HCT116 (cell line): ENCODE measurements at regions not wholly inside any gene's neighbourhood (a gene's known extent, or its start where the extent isn't known, plus 50 kb on each side); places are given as distances from the start of the nearest gene placed in this dataset.

Experiments
- ATAC-seq: fragments of 200-7000 bp; cut with Tn5 transposase; 2 replicates; pipeline ENCODE4 v1.9.1; 2020; ENCODE audit warnings: mild to moderate bottlenecking, moderate library complexity
- BruUV-seq: library from RNA; stranded (reverse); fragments of 400-500 nt; replicated peaks from 2 replicates; lab custom pipeline; 2021; lab: Mats Ljungman, UMichigan
- CTCF ChIA-PET: fragments of 300-600 bp; sonication (Branson Sonifier 250); formaldehyde crosslinking; loops from one replicate; lab custom pipeline; 2021; ENCODE audit warnings: antibody characterized with exemption; lab: Charles Lee
- POLR2A ChIA-PET: fragments of 300-600, 350-600 bp; sonication (Branson Sonifier 250); formaldehyde crosslinking; loops from one replicate; lab custom pipeline; 2021; ENCODE audit warnings: antibody characterized with exemption; lab: Charles Lee
- RAD21 ChIA-PET, 2 experiments: fragments of 300-600 bp; sonication (Branson Sonifier 250); formaldehyde crosslinking; loops; one replicate each; lab custom pipeline; 2023; ENCODE audit warnings: low total read pairs in 2 of 2; ENCODE audit not compliant: uncharacterized antibody in 2 of 2, unreplicated experiment in 2 of 2, low non-redundant PET in 1 of 2; lab: Charles Lee
- DNase-seq: peaks from one replicate; pipeline ENCODE4 v3.0.0-alpha.2; 2010; ENCODE audit warnings: low read depth, low spot score
- H2AFZ ChIP-seq: fragments of 200-600 bp; shearing (Covaris generic), sonication (generic); 2 replicates; pipeline ENCODE4 v1.6.1; 2017; ENCODE audit warnings: low read depth, mixed run types, mixed read lengths, antibody characterized with exemption, low read length; ENCODE audit not compliant: poor library complexity, severe bottlenecking
- H3K27ac ChIP-seq: 2 replicates; pipeline ENCODE4 v1.5.1; 2012; ENCODE audit warnings: low read depth, low read length
- H3K27me3 ChIP-seq: fragments of 200-600 bp; sonication (generic); 2 replicates; pipeline ENCODE4 v1.6.1; 2016; ENCODE audit warnings: mixed run types, low read length, mixed read lengths; ENCODE audit not compliant: insufficient read depth
- H3K36me3 ChIP-seq, 2 experiments: fragments of 200-500 bp in 1 of 2; fragments of 200-600 bp in 1 of 2; sonication (Bioruptor generic) in 1 of 2; sonication (generic) in 1 of 2; 2 replicates each; pipeline versions ENCODE4 v1.5.1 to v1.6.1; 2014 to 2016; ENCODE audit warnings: low read length in 2 of 2, inconsistent platforms in 1 of 2, mixed read lengths in 1 of 2, mixed run types in 1 of 2; ENCODE audit not compliant: insufficient read depth in 2 of 2, control insufficient read depth in 1 of 2
- H3K4me1 ChIP-seq, 2 experiments: fragments of 200-600 bp in 1 of 2; sonication (generic) in 1 of 2; 2 replicates each; pipeline versions ENCODE4 v1.5.1 to v1.6.1; 2012 to 2017; ENCODE audit warnings: low read length in 2 of 2, inconsistent platforms in 1 of 2, mild to moderate bottlenecking in 1 of 2, mixed read lengths in 1 of 2, mixed run types in 1 of 2, moderate library complexity in 1 of 2; ENCODE audit not compliant: insufficient read depth in 2 of 2, control insufficient read depth in 1 of 2
- H3K4me2 ChIP-seq: fragments of 200-600 bp; sonication (generic); 2 replicates; pipeline ENCODE4 v1.6.1; 2017; ENCODE audit warnings: mixed run types, low read length, mixed read lengths
- H3K4me3 ChIP-seq, 2 experiments: fragments of 200-600 bp in 1 of 2; sonication (generic) in 1 of 2; replicated peaks in 1 of 2; 2 replicates each; pipeline ENCODE4 v1.5.1; 2011 to 2016; ENCODE audit warnings: low read length in 2 of 2, control low read depth in 1 of 2, low read depth in 1 of 2, mild to moderate bottlenecking in 1 of 2, mixed read lengths in 1 of 2, mixed run types in 1 of 2
- H3K79me2 ChIP-seq: fragments of 200-600 bp; sonication (generic); 2 replicates; pipeline ENCODE4 v1.6.1; 2017; ENCODE audit warnings: mild to moderate bottlenecking, mixed run types, low read length, moderate library complexity, mixed read lengths; ENCODE audit not compliant: insufficient read depth
- H3K9ac ChIP-seq: fragments of 200-600 bp; sonication (generic); 2 replicates; pipeline ENCODE4 v1.6.1; 2016; ENCODE audit warnings: low read length, mixed read lengths
- H3K9me2 ChIP-seq: fragments of 200-600 bp; sonication (generic), shearing (Covaris generic); 2 replicates; pipeline ENCODE4 v1.6.1; 2017; ENCODE audit warnings: mixed run types, mild to moderate bottlenecking, moderate library complexity; ENCODE audit not compliant: insufficient read depth
- H3K9me3 ChIP-seq, 2 experiments: fragments of 200-500 bp in 1 of 2; fragments of 200-600 bp in 1 of 2; sonication (Bioruptor generic) in 1 of 2; sonication (generic) in 1 of 2; 2 replicates each; pipeline ENCODE4 v1.6.1; 2014 to 2017; ENCODE audit warnings: low read length in 2 of 2, mixed read lengths in 2 of 2, inconsistent platforms in 1 of 2, low read depth in 1 of 2, mild to moderate bottlenecking in 1 of 2, mixed run types in 1 of 2, moderate library complexity in 1 of 2; ENCODE audit not compliant: control insufficient read depth in 1 of 2, insufficient read depth in 1 of 2
- H4K20me1 ChIP-seq: fragments of 200-600 bp; sonication (generic), shearing (Covaris generic); 2 replicates; pipeline ENCODE4 v1.6.1; 2017; ENCODE audit warnings: mixed run types, mild to moderate bottlenecking, moderate library complexity; ENCODE audit not compliant: insufficient read depth
- CBX3 ChIP-seq: IDR thresholded peaks from 2 replicates; pipeline ENCODE4 v1.6.1; 2012; ENCODE audit warnings: low read depth
- CEBPB ChIP-seq: IDR thresholded peaks from 2 replicates; pipeline ENCODE4 v1.6.1; 2012; ENCODE audit warnings: low read depth
- CTCF ChIP-seq, 3 experiments: fragments of 200-600 bp in 1 of 3; sonication (generic) in 1 of 3; IDR thresholded peaks in 2 of 3; conservative IDR thresholded peaks in 1 of 3; 2 replicates each; pipeline ENCODE4 v1.5.1; 2012 to 2017; ENCODE audit warnings: low read depth in 2 of 3, low read length in 2 of 3, antibody characterized with exemption in 1 of 3, borderline replicate concordance in 1 of 3, control low read depth in 1 of 3, mild to moderate bottlenecking in 1 of 3, mixed read lengths in 1 of 3, mixed run types in 1 of 3, moderate library complexity in 1 of 3; ENCODE audit not compliant: insufficient read depth in 1 of 3
- EGR1 ChIP-seq: IDR thresholded peaks from 2 replicates; pipeline ENCODE4 v1.6.1; 2012; ENCODE audit warnings: low read depth
- ELF1 ChIP-seq: IDR thresholded peaks from 2 replicates; pipeline ENCODE4 v1.6.1; 2012; ENCODE audit warnings: low read depth, borderline replicate concordance
- EZH2 ChIP-seq: fragments of 200-600 bp; sonication (generic); IDR thresholded peaks from 2 replicates; pipeline ENCODE4 v1.6.1; 2017; ENCODE audit warnings: antibody characterized with exemption, mixed run types
- JUND ChIP-seq: IDR thresholded peaks from 2 replicates; pipeline ENCODE4 v1.6.1; 2012
- MAX ChIP-seq: IDR thresholded peaks from 2 replicates; pipeline ENCODE4 v1.6.1; 2012
- POLR2AphosphoS5 ChIP-seq: IDR thresholded peaks from 2 replicates; pipeline ENCODE4 v1.6.1; 2011; ENCODE audit warnings: mild to moderate bottlenecking, low read depth, low read length, moderate library complexity
- RAD21 ChIP-seq: IDR thresholded peaks from 2 replicates; pipeline ENCODE4 v1.6.1; 2012; ENCODE audit warnings: low read depth, mild to moderate bottlenecking
- SIN3A ChIP-seq: IDR thresholded peaks from 2 replicates; pipeline ENCODE4 v1.6.1; 2012; ENCODE audit warnings: low read depth
- SP1 ChIP-seq: IDR thresholded peaks from 2 replicates; pipeline ENCODE4 v1.6.1; 2012; ENCODE audit warnings: low read depth
- SRF ChIP-seq: IDR thresholded peaks from 2 replicates; pipeline ENCODE4 v1.6.1; 2012; ENCODE audit warnings: low read depth
- YY1 ChIP-seq: IDR thresholded peaks from 2 replicates; pipeline ENCODE4 v1.6.1; 2011; ENCODE audit warnings: low read length, low read depth, moderate library complexity, mild to moderate bottlenecking; ENCODE audit not compliant: insufficient replicate concordance; ENCODE audit errors: extremely low read depth
- intact Hi-C: fragments of 100-400 bp; cut with micrococcal nuclease; formaldehyde crosslinking; loops from 2 replicates; pipeline ENCODE4 v1.10.0; 2022
- TF ChIP-seq, protein P1 (sequence below): IDR thresholded peaks from 2 replicates; pipeline ENCODE4 v1.6.1; 2012
- TF ChIP-seq, protein P2 (sequence below): IDR thresholded peaks from 2 replicates; pipeline ENCODE4 v1.6.1; 2012; ENCODE audit warnings: low read depth
- TF ChIP-seq, protein P3 (sequence below): IDR thresholded peaks from 2 replicates; pipeline ENCODE4 v1.6.1; 2011; ENCODE audit warnings: mild to moderate bottlenecking, low read length, moderate library complexity; ENCODE audit not compliant: insufficient replicate concordance; ENCODE audit errors: extremely low read depth

- no peak overlapping the region for H2AFZ ChIP-seq
- no peaks in the 10 kb centered on the region for H3K4me1 ChIP-seq
- intact Hi-C loops: no loop called here
- H3K79me2 ChIP-seq: no peaks in the 10 kb centered on the region
- no peaks in the 10 kb centered on the region for H3K9me2 ChIP-seq
- no peak overlapping the region for H3K27ac ChIP-seq
- BruUV-seq: no TSS peak
- H3K9ac ChIP-seq: no peak overlapping the region
- no peaks in the 10 kb centered on the region for H3K9me3 ChIP-seq
- no peak for TF ChIP-seq EZH2
- no peak for TF ChIP-seq YY1
- no peak for TF ChIP-seq EGR1
- no peak for TF ChIP-seq POLR2AphosphoS5
- TF ChIP-seq, protein P1, sequence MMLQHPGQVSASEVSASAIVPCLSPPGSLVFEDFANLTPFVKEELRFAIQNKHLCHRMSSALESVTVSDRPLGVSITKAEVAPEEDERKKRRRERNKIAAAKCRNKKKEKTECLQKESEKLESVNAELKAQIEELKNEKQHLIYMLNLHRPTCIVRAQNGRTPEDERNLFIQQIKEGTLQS: no peak
- TF ChIP-seq SIN3A: no peak
- TF ChIP-seq CEBPB: no peak
- no peak for TF ChIP-seq MAX
- no peak for TF ChIP-seq JUND
- TF ChIP-seq, protein P2, sequence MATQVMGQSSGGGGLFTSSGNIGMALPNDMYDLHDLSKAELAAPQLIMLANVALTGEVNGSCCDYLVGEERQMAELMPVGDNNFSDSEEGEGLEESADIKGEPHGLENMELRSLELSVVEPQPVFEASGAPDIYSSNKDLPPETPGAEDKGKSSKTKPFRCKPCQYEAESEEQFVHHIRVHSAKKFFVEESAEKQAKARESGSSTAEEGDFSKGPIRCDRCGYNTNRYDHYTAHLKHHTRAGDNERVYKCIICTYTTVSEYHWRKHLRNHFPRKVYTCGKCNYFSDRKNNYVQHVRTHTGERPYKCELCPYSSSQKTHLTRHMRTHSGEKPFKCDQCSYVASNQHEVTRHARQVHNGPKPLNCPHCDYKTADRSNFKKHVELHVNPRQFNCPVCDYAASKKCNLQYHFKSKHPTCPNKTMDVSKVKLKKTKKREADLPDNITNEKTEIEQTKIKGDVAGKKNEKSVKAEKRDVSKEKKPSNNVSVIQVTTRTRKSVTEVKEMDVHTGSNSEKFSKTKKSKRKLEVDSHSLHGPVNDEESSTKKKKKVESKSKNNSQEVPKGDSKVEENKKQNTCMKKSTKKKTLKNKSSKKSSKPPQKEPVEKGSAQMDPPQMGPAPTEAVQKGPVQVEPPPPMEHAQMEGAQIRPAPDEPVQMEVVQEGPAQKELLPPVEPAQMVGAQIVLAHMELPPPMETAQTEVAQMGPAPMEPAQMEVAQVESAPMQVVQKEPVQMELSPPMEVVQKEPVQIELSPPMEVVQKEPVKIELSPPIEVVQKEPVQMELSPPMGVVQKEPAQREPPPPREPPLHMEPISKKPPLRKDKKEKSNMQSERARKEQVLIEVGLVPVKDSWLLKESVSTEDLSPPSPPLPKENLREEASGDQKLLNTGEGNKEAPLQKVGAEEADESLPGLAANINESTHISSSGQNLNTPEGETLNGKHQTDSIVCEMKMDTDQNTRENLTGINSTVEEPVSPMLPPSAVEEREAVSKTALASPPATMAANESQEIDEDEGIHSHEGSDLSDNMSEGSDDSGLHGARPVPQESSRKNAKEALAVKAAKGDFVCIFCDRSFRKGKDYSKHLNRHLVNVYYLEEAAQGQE: no peak
- no peak for TF ChIP-seq SRF
- TF ChIP-seq SP1: no peak
- no peak for TF ChIP-seq CBX3
- no peak for TF ChIP-seq RAD21
- TF ChIP-seq, protein P3, sequence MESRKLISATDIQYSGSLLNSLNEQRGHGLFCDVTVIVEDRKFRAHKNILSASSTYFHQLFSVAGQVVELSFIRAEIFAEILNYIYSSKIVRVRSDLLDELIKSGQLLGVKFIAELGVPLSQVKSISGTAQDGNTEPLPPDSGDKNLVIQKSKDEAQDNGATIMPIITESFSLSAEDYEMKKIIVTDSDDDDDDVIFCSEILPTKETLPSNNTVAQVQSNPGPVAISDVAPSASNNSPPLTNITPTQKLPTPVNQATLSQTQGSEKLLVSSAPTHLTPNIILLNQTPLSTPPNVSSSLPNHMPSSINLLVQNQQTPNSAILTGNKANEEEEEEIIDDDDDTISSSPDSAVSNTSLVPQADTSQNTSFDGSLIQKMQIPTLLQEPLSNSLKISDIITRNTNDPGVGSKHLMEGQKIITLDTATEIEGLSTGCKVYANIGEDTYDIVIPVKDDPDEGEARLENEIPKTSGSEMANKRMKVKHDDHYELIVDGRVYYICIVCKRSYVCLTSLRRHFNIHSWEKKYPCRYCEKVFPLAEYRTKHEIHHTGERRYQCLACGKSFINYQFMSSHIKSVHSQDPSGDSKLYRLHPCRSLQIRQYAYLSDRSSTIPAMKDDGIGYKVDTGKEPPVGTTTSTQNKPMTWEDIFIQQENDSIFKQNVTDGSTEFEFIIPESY: no peak
- TF ChIP-seq ELF1: no peak
- no peak for TF ChIP-seq CTCF (IDR thresholded peaks at IDR 0.05 in 2 of 3, conservative IDR thresholded peaks at IDR 0.05 in 1 of 3; ENCODE audit: borderline replicate concordance in 1 of 3, insufficient read depth in 1 of 3, low read depth in 2 of 3, low read length in 2 of 3)
- POLR2A ChIA-PET: no interaction called here
- no peak for DNase-seq
- no peaks in the 10 kb centered on the region for H3K36me3 ChIP-seq
- no peaks in the 10 kb centered on the region for H3K27me3 ChIP-seq
- H4K20me1 ChIP-seq: no peaks in the 10 kb centered on the region
- RAD21 ChIA-PET: no interaction called here
- no peak overlapping the region for H3K4me2 ChIP-seq
- no peak overlapping the region for H3K4me3 ChIP-seq
- CTCF ChIA-PET: no interaction called here
- no peak for ATAC-seq
Measured at GRCh38 chr1:98294127-98294526, 367.4 kb upstream of the SNX7 start.
